ENCODE measurements at regions not wholly inside any gene's neighbourhood (a gene's known extent, or its start where the extent isn't known, plus 50 kb on each side); places are given as distances from the start of the nearest gene placed in this dataset.

GRCh38 chr4:114072781-114073180, 93.3 kb upstream of the ARSJ start:
- TF ChIP-seq CTCF (IDR thresholded peaks at IDR 0.05; ENCODE audit: low read depth, low read length) (no peak), POLR2A (IDR thresholded peaks at IDR 0.05; ENCODE audit: extremely low read depth, insufficient read length) (no peak)
- TF ChIP-seq, protein P1, sequence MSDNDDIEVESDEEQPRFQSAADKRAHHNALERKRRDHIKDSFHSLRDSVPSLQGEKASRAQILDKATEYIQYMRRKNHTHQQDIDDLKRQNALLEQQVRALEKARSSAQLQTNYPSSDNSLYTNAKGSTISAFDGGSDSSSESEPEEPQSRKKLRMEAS (IDR thresholded peaks at IDR 0.05; ENCODE audit: low read depth, low read length), result no peak
